Naive thymus-derived CD4-positive, alpha-beta T cell (primary cell): ENCODE measurements at regions not wholly inside any gene's neighbourhood (a gene's known extent, or its start where the extent isn't known, plus 50 kb on each side); places are given as distances from the start of the nearest gene placed in this dataset.

ENCODE experiments used
- ATAC-seq: fragments of 150-1000 bp; cut with Tn5 transposase; 2 replicates; pipeline ENCODE4 v1.10.0; 2021; ENCODE audit warnings: mild to moderate bottlenecking, moderate library complexity
- CTCF ChIA-PET: fragments of 350-600 bp; sonication (Branson Sonifier 250); formaldehyde crosslinking; loops from one replicate; lab custom pipeline; 2021; ENCODE audit warnings: antibody characterized with exemption; lab: Charles Lee
- POLR2A ChIA-PET: fragments of 350-600 bp; sonication (Branson Sonifier 250); formaldehyde crosslinking; loops from one replicate; lab custom pipeline; 2021; ENCODE audit warnings: antibody characterized with exemption, inconsistent platforms; lab: Charles Lee
- DNase-seq, 9 donors: peaks; one replicate each; pipeline versions ENCODE4 v3.0.0 to v3.0.0-alpha.2; 2020 to 2022; ENCODE audit warnings: mixed read lengths in 1 of 9
- H3K27ac ChIP-seq: one replicate; pipeline ENCODE4 v1.7.0; 2013; ENCODE audit warnings: mild to moderate bottlenecking, low read depth, low read length, moderate library complexity
- H3K27me3 ChIP-seq, 2 donors: one replicate each; pipeline ENCODE4 v1.7.0; 2013; ENCODE audit warnings: low read length in 2 of 2, mild to moderate bottlenecking in 2 of 2, moderate library complexity in 2 of 2; ENCODE audit not compliant: control insufficient read depth in 2 of 2, insufficient read depth in 2 of 2
- H3K36me3 ChIP-seq, 3 experiments: 1 replicate in 2 of 3; 2 replicates in 1 of 3; pipeline ENCODE4 v1.7.0; 2013; ENCODE audit warnings: low read length in 3 of 3, mild to moderate bottlenecking in 3 of 3, moderate library complexity in 1 of 3; ENCODE audit not compliant: insufficient read depth in 3 of 3, control insufficient read depth in 2 of 3
- H3K4me1 ChIP-seq, 2 donors: one replicate each; pipeline ENCODE4 v1.7.0; 2013; ENCODE audit warnings: low read length in 2 of 2, mild to moderate bottlenecking in 2 of 2, moderate library complexity in 1 of 2; ENCODE audit not compliant: control insufficient read depth in 2 of 2, insufficient read depth in 2 of 2
- H3K4me3 ChIP-seq: 2 replicates; pipeline ENCODE4 v1.7.0; 2013; ENCODE audit warnings: mild to moderate bottlenecking, low read length
- H3K9me3 ChIP-seq, 3 experiments: 1 replicate in 2 of 3; 2 replicates in 1 of 3; pipeline ENCODE4 v1.7.0; 2013; ENCODE audit warnings: low read length in 3 of 3; ENCODE audit not compliant: control insufficient read depth in 2 of 3
- H3K27ac Mint-ChIP-seq, 9 donors: one replicate each; pipeline ENCODE4 v1.8.0; 2020 to 2022; ENCODE audit warnings: mixed read lengths in 9 of 9, mild to moderate bottlenecking in 8 of 9, moderate library complexity in 5 of 9, inconsistent platforms in 2 of 9
- H3K27me3 Mint-ChIP-seq, 5 donors: one replicate each; pipeline ENCODE4 v1.8.0; 2021 to 2022; ENCODE audit warnings: mixed read lengths in 5 of 5, mild to moderate bottlenecking in 1 of 5
- H3K36me3 Mint-ChIP-seq, 5 donors: one replicate each; pipeline ENCODE4 v1.8.0; 2020 to 2022; ENCODE audit warnings: mixed read lengths in 5 of 5, mild to moderate bottlenecking in 3 of 5, inconsistent platforms in 1 of 5
- H3K4me1 Mint-ChIP-seq, 7 donors: one replicate each; pipeline ENCODE4 v1.8.0; 2020 to 2022; ENCODE audit warnings: mixed read lengths in 7 of 7, mild to moderate bottlenecking in 3 of 7, inconsistent platforms in 1 of 7
- H3K4me3 Mint-ChIP-seq, 10 donors: one replicate each; pipeline ENCODE4 v1.8.0; 2020 to 2022; ENCODE audit warnings: mild to moderate bottlenecking in 10 of 10, mixed read lengths in 10 of 10, moderate library complexity in 6 of 10, inconsistent platforms in 2 of 10
- H3K9me3 Mint-ChIP-seq, 11 donors: one replicate each; pipeline ENCODE4 v1.8.0; 2020 to 2022; ENCODE audit warnings: mixed read lengths in 11 of 11, mild to moderate bottlenecking in 4 of 11, inconsistent platforms in 1 of 11, moderate library complexity in 1 of 11
- intact Hi-C, 2 donors: fragments of 100-400 bp; cut with micrococcal nuclease; formaldehyde crosslinking; loops; one replicate each; pipeline ENCODE4 v1.15.1; 2023

GRCh38 chr10:110414548-110415309 lies 83.0 kb upstream of the DUSP5 start:
- POLR2A ChIA-PET = no interaction called here
- CTCF ChIA-PET = no interaction called here
- peak overlapping the region in 9 of 10 donors; percentile 13 to 71 (median 40) for H3K4me3 Mint-ChIP-seq
- DNase-seq (peak; percentile 42 to 84 (median 69)), ATAC-seq (peak; percentile 96)
- Histone ChIP-seq H3K36me3 (no peaks in the 10 kb centered on the region), H3K9me3 (no peaks in the 10 kb centered on the region), H3K4me1 (peaks cover 14 to 35% of the 10 kb centered on the region in 2 donors), H3K27me3 (no peaks in the 10 kb centered on the region), H3K27ac (no peak overlapping the region), H3K4me3 (no peak overlapping the region)
- no peaks in the 10 kb centered on the region for H3K9me3 Mint-ChIP-seq
- H3K27me3 Mint-ChIP-seq = peaks cover 0 to 5% (median 0%) of the 10 kb centered on the region in 5 donors
- H3K4me1 Mint-ChIP-seq = peaks cover 19 to 64% (median 26%) of the 10 kb centered on the region in 7 donors
- peak overlapping the region; percentile 20 to 88 (median 74) for H3K27ac Mint-ChIP-seq
- intact Hi-C loops = loop anchor here (1.0 to 10.0 kb wide), 14 partner anchors 12 to 450 kb away; partner anchors contain the start of genes DUSP5 (in 2 of the 2) and SMC3 (in 1 of the 2)
- H3K36me3 Mint-ChIP-seq = no peaks in the 10 kb centered on the region

- Mint-ChIP-seq H3K36me3 (peaks cover 0 to 1% (median 0%) of the 10 kb centered on the region in 5 donors), H3K9me3 (no peaks in the 10 kb centered on the region), H3K27me3 (peaks cover 0 to 5% (median 0%) of the 10 kb centered on the region in 5 donors), H3K27ac (peak overlapping the region in 1 of 9 donors; percentile 40), H3K4me1 (peaks cover 26 to 66% (median 28%) of the 10 kb centered on the region in 7 donors), H3K4me3 (peak overlapping the region in 1 of 10 donors; percentile 10)
- CTCF ChIA-PET = no interaction called here
- intact Hi-C loops = loop anchor here in 1 of 2 donors (2.0 to 10.0 kb wide), 2 partner anchors 121 to 449 kb away; no protein-coding TSS in a partner anchor
- Histone ChIP-seq H3K4me1 (peaks cover 14 to 42% of the 10 kb centered on the region in 2 donors), H3K27me3 (no peaks in the 10 kb centered on the region), H3K27ac (no peak overlapping the region), H3K36me3 (no peaks in the 10 kb centered on the region), H3K4me3 (no peak overlapping the region), H3K9me3 (no peaks in the 10 kb centered on the region)
- POLR2A ChIA-PET = no interaction called here
- ATAC-seq (no peak), DNase-seq (no peak)
Measured at GRCh38 chr10:110415809-110416208, 81.9 kb upstream of the DUSP5 start.

GRCh38 chr10:110416776-110417711 lies 80.7 kb upstream of the DUSP5 start:
- H3K4me3 Mint-ChIP-seq = no peak overlapping the region
- peaks cover 14 to 50% of the 10 kb centered on the region in 2 donors for H3K4me1 ChIP-seq
- ATAC-seq (no peak), DNase-seq (no peak)
- CTCF ChIA-PET = interaction anchor here (0.6 kb wide), 2 partner anchors 40 to 70 kb away, joined by 3 read pairs; no protein-coding TSS in a partner anchor
- no peak overlapping the region for H3K27ac ChIP-seq
- H3K36me3 ChIP-seq = no peaks in the 10 kb centered on the region
- H3K27ac Mint-ChIP-seq = peak overlapping the region in 1 of 9 donors; percentile 14
- no peaks in the 10 kb centered on the region for H3K9me3 Mint-ChIP-seq
- POLR2A ChIA-PET = no interaction called here
- H3K36me3 Mint-ChIP-seq = peaks cover 0 to 3% (median 0%) of the 10 kb centered on the region in 5 donors
- H3K27me3 ChIP-seq = no peaks in the 10 kb centered on the region
- no peak overlapping the region for H3K4me3 ChIP-seq
- intact Hi-C loops = loop anchor here in 1 of 2 donors (10.0 kb wide), 1 partner anchor 448 kb away; no protein-coding TSS in a partner anchor
- peaks cover 27 to 78% (median 35%) of the 10 kb centered on the region in 7 donors for H3K4me1 Mint-ChIP-seq
- peaks cover 0 to 5% (median 0%) of the 10 kb centered on the region in 5 donors for H3K27me3 Mint-ChIP-seq
- H3K9me3 ChIP-seq = no peaks in the 10 kb centered on the region

GRCh38 chr10:110418218-110418617 lies 79.5 kb upstream of the DUSP5 start:
- Histone ChIP-seq H3K27me3 (no peaks in the 10 kb centered on the region), H3K36me3 (no peaks in the 10 kb centered on the region), H3K9me3 (no peaks in the 10 kb centered on the region), H3K4me3 (no peak overlapping the region), H3K27ac (no peak overlapping the region), H3K4me1 (peaks cover 14 to 44% of the 10 kb centered on the region in 2 donors)
- CTCF ChIA-PET = interaction anchor here (0.6 kb wide), 1 partner anchor 41 kb away, joined by 3 read pairs; no protein-coding TSS in a partner anchor
- Mint-ChIP-seq H3K9me3 (no peaks in the 10 kb centered on the region), H3K4me3 (no peak overlapping the region), H3K27ac (no peak overlapping the region), H3K4me1 (peaks cover 27 to 68% (median 34%) of the 10 kb centered on the region in 7 donors), H3K27me3 (peaks cover 0 to 5% (median 0%) of the 10 kb centered on the region in 5 donors), H3K36me3 (peaks cover 0 to 3% (median 0%) of the 10 kb centered on the region in 5 donors)
- POLR2A ChIA-PET = no interaction called here
- no peak for ATAC-seq
- intact Hi-C loops = loop anchor here in 1 of 2 donors (10.0 kb wide), 1 partner anchor 447 kb away; no protein-coding TSS in a partner anchor
- no peak for DNase-seq

DNA sequence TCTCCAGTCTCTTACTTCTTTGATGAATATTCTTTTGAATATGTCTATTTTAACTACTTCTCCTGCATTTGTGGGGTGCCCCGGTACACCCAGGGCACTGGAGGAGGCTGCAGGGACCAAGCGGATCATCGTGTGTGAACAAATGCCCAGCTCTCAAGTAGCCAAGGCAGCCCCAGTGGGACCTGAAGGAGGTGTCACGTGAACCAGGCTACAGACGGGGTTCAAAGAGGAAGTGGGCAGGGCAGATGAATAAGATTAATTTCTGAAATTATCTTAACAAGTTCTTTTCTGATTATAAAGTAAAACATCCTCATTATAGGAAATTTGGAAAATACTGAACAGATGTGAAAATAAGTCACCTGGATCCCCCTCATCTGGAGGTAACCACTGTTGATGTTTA lies 78.4 kb upstream of the DUSP5 start:
- Histone ChIP-seq H3K36me3 (no peaks in the 10 kb centered on the region), H3K4me1 (peaks cover 12 to 34% of the 10 kb centered on the region in 2 donors), H3K4me3 (no peak overlapping the region), H3K9me3 (no peaks in the 10 kb centered on the region), H3K27ac (no peak overlapping the region), H3K27me3 (no peaks in the 10 kb centered on the region)
- H3K27me3 Mint-ChIP-seq = peaks cover 0 to 5% (median 0%) of the 10 kb centered on the region in 5 donors
- no peak for DNase-seq
- ATAC-seq = no peak
- ChIA-PET CTCF (no interaction called here), POLR2A (no interaction called here)
- peak overlapping the region in 1 of 9 donors; percentile 85 for H3K27ac Mint-ChIP-seq
- no peaks in the 10 kb centered on the region for H3K9me3 Mint-ChIP-seq
- peaks cover 19 to 58% (median 27%) of the 10 kb centered on the region in 7 donors for H3K4me1 Mint-ChIP-seq
- peak overlapping the region in 1 of 10 donors; percentile 34 for H3K4me3 Mint-ChIP-seq
- H3K36me3 Mint-ChIP-seq = peaks cover 0 to 3% (median 0%) of the 10 kb centered on the region in 5 donors
- intact Hi-C loops = loop anchor here in 1 of 2 donors (10.0 kb wide), 1 partner anchor 446 kb away; no protein-coding TSS in a partner anchor
